Upper lobe of left lung (tissue), 4 donors: ENCODE measurements at regions not wholly inside any gene's neighbourhood (a gene's known extent, or its start where the extent isn't known, plus 50 kb on each side); places are given as distances from the start of the nearest gene placed in this dataset.

Experiments used
- CTCF ChIP-seq, 6 experiments: fragments of 450-650 bp in 4 of 6; fragments of 200-600 bp in 2 of 6; sonication (generic) in 2 of 6; IDR thresholded peaks; one replicate each; pipeline ENCODE4 v1.5.1; 2016 to 2019; ENCODE audit warnings: antibody characterized with exemption in 6 of 6
- POLR2A ChIP-seq, 4 donors: fragments of 450-650 bp; IDR thresholded peaks; one replicate each; pipeline ENCODE4 v1.5.1; 2016 to 2017; ENCODE audit warnings: antibody characterized with exemption in 4 of 4, mild to moderate bottlenecking in 2 of 4

DNA sequence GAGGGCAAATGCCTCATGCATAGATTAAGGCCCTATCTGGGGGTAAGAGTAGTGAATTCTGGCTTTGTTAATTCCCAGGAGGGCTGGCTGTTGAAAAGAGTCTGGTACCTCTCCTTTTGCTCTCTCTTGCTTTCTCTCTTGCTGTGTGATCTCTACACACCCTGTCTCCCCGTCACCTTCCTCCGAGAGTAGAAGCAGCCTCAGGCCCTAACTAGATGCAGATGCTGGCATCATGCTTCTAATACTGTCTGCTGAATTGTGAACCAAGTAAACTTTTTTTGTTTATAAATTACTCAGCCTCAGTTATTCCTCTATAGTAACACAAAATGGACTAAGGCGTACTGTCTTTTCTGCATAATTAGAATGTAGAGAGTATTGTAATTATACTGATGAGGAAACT is 908.1 kb downstream of the DIPK2A start:
- TF ChIP-seq POLR2A (IDR thresholded peaks at IDR 0.05): no peak
- TF ChIP-seq CTCF (IDR thresholded peaks at IDR 0.05): no peak
